GM13976 (cell line): ENCODE measurements at regions not wholly inside any gene's neighbourhood (a gene's known extent, or its start where the extent isn't known, plus 50 kb on each side); places are given as distances from the start of the nearest gene placed in this dataset.

Experiments used
- DNase-seq: peaks from one replicate; pipeline ENCODE4 v3.0.0; 2012; ENCODE audit warnings: low spot score
- in situ Hi-C: fragments of 300-500 bp; cut with MboI; formaldehyde crosslinking; loops from one replicate; pipeline ENCODE4 v1.12.0; 2022; ENCODE audit warnings: low sequenced_read_pairs, mixed read lengths, inconsistent platforms; ENCODE audit not compliant: unreplicated experiment
- TF ChIP-seq, protein P1 (sequence below): IDR thresholded peaks from 2 replicates; pipeline ENCODE4 v1.5.1; 2012; ENCODE audit warnings: borderline replicate concordance, mild to moderate bottlenecking; ENCODE audit not compliant: insufficient read depth; ENCODE audit errors: extremely low read depth, missing control alignments, control extremely low read depth

DNA sequence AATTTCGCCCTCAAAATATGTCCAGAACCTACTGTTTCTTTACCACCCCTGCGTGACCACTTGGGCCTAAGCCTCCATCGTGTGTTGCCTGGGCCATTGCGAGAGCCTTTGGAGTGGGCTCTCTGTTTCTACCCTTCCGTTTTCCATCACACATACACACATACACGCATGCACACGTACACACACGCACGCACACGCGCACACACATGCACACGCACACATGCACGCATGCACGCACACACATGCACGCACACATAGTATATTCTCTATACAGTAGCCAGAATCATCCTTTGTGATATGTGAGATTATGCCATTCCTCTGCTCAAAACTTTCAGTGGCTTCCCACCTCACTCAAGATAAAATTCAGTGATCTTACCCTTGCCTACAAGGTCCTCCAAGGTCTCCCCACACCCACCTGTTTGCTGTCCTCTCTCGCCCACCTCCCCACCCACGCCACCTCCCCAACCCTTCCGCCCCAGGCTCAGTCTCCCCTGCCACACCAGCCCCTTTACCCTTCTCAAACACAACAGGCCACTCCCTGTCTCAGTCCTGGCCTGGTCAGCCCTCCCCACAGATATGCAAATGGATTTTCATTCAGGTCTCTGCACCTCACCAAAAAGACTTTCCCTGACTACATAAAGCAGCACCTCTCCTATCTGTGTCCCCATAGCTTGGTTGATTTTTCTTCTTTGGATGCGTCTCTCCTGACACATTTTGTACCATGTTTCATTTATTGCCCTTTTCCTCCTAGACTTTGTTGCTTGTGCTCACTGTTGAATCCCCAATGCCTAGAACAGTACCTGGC, 559.6 kb downstream of the CD83 start:
- DNase-seq: no peak
- in situ Hi-C loops: no loop called here
- TF ChIP-seq, protein P1, sequence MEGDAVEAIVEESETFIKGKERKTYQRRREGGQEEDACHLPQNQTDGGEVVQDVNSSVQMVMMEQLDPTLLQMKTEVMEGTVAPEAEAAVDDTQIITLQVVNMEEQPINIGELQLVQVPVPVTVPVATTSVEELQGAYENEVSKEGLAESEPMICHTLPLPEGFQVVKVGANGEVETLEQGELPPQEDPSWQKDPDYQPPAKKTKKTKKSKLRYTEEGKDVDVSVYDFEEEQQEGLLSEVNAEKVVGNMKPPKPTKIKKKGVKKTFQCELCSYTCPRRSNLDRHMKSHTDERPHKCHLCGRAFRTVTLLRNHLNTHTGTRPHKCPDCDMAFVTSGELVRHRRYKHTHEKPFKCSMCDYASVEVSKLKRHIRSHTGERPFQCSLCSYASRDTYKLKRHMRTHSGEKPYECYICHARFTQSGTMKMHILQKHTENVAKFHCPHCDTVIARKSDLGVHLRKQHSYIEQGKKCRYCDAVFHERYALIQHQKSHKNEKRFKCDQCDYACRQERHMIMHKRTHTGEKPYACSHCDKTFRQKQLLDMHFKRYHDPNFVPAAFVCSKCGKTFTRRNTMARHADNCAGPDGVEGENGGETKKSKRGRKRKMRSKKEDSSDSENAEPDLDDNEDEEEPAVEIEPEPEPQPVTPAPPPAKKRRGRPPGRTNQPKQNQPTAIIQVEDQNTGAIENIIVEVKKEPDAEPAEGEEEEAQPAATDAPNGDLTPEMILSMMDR: no peak

DNA sequence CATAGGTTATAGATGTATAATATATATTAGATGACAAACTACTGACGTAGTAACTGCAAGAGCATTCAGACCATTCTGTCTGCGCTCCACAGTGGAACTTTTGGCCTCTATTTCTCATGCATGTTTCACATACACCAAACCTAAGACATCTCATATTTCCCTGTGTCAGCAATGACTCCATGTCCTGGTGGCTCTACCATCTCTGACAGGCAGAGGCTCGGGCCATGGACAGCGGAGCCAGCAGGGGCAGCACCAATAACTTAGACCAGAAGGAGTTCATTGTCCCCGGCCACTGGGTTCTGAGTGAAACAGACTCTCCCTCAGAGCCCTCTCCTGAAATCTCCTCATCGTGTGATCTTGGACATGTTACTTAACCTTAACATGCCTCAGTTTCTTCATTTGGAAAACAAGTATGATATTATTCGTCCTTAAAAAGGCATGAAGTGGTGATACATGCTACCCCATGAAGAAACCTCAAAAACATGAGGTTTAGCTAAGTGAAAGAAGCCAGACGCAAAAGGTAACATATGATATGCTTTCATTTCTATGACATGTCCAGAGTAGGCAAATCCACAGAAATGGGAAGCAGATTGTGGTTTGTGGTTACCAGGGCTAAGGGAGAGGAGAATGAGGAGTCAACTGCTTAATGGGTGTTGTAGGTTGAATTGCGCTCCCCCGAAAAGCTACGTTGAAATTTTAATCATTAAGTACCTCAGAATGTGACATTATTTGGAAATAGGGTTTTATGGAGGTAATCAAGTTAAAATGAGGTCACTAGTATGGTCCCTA, 564.0 kb upstream of the JARID2 start:
- in situ Hi-C loops: no loop called here
- TF ChIP-seq, protein P1: no peak
- DNase-seq: no peak

DNA sequence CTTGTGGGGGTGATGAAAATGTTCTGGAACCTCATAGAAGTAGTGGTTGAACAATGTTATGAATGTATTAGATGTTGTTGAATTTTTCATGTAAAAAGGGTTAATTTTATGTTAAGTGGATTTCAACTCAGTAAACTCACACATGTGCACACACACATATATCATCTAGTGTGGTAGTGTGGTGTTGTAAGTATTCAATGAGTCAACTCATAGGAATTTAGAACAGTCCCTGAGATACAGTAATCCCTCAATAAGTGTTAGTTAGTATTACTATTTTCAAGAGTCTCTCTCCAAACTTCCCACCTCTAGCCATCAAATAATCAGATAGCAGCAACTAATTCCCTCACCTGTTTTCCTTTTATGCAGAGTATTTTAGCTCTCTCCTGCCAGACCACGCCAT, 563.1 kb upstream of the JARID2 start:
- in situ Hi-C loops: no loop called here
- TF ChIP-seq, protein P1: no peak
- no peak for DNase-seq

DNA sequence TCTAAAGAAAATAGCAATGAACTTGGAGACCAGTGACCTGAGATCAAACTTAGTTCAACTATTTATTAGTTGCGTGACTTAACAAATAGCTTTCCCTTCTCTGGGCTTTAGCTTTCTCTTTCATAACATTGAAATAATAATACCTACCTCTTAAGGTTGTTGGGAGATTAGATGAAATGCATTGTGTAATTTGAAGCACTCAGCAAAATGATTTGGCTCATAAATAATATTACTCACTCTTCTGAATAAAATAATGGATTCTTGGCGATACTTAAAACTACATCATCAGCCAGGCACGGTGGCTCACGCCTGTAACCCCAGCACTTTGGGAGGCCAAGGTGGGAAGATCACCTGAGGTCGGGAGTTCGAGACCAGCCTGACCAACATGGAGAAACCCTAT, 556.2 kb upstream of the JARID2 start:
- TF ChIP-seq, protein P1: no peak
- in situ Hi-C loops: no loop called here
- no peak for DNase-seq

DNA sequence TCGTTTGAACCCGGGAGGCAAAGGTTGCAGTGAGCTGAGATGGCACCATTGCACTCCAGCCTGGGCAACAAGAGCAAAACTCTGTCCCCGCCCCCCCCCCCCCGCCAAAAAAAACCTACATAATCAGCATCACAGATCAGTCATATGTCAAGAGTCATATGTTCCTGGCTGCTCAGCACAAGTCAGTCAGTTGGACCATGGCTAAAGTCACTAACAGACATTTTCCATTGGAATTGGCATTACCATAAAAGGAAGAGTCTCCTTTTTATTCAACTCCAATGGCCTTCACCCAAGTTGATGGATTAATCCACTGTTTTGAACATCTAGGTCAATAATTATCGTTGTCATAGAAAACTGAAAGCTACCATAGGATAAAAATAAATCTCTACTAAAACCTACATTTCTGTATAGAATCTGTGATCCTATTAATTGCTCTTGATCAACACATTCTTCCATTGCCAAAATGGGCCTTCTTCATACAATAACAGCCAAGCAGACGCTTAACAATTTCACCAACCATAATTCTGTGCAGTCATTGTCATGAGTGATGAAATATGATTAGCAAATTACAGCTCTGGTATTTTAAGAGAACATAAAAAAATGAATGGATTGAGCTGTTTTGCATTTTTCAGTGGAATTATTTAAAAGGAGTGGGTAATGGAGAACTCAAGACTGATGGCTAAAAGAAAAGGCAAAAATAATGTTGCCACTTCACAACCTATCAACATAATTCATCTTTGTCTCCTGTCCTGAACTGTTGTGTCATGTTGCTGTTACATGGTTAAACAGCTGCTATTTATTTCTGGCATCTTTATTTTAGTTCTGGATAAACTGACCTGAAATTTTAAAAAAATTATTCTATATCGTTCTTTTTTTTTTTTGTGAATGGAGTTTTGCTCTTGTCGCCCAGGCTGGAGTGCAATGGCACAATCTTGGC, 555.5 kb upstream of the JARID2 start:
- no peak for DNase-seq
- in situ Hi-C loops: no loop called here
- TF ChIP-seq, protein P1: no peak

DNA sequence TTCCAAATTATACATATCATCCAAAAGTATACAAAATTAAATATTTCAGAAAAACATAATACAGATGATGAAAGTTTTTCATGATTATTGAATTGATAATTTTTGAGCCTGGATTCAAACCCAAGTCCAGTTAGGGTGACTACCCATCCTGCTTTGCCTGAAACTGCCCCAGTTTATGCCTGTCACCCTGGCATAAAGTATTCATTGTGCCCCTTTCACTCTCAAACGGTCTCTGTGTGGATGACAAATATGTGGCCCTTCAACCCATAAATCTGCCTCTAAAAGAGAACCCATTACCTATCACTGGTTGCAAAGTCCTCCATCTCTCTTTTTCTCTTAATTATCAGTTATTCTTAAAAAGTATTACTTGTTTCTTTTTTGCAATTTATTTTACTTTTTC, 553.7 kb upstream of the JARID2 start:
- TF ChIP-seq, protein P1: no peak
- in situ Hi-C loops: no loop called here
- no peak for DNase-seq
